Bronchial epithelial cell (primary cell): ENCODE measurements at regions not wholly inside any gene's neighbourhood (a gene's known extent, or its start where the extent isn't known, plus 50 kb on each side); places are given as distances from the start of the nearest gene placed in this dataset.

ENCODE experiments used
- DNase-seq: peaks from one replicate; pipeline ENCODE4 v3.0.0-alpha.2; 2010; ENCODE audit warnings: low read depth
- FAIRE-seq: peaks from 2 replicates; lab custom pipeline; 2011; peaks lifted over from hg19 to GRCh38; lab: Jason Lieb, UNC
- H3K27me3 ChIP-seq: 2 replicates; pipeline ENCODE4 v1.5.1; 2011; ENCODE audit warnings: low read length; ENCODE audit not compliant: control insufficient read depth, insufficient read depth
- H3K36me3 ChIP-seq: 2 replicates; pipeline ENCODE4 v1.5.1; 2011; ENCODE audit warnings: low read length; ENCODE audit not compliant: control insufficient read depth, insufficient read depth
- H3K4me3 ChIP-seq: 2 replicates; pipeline ENCODE4 v1.5.1; 2011; ENCODE audit warnings: mild to moderate bottlenecking, low read depth, low read length, control low read depth
- TF ChIP-seq, protein P1 (sequence below): IDR thresholded peaks from 2 replicates; pipeline ENCODE4 v1.5.1; 2011; ENCODE audit warnings: mild to moderate bottlenecking, moderate library complexity, low read length, control low read depth, inconsistent platforms; ENCODE audit not compliant: insufficient read depth, severe bottlenecking

DNA sequence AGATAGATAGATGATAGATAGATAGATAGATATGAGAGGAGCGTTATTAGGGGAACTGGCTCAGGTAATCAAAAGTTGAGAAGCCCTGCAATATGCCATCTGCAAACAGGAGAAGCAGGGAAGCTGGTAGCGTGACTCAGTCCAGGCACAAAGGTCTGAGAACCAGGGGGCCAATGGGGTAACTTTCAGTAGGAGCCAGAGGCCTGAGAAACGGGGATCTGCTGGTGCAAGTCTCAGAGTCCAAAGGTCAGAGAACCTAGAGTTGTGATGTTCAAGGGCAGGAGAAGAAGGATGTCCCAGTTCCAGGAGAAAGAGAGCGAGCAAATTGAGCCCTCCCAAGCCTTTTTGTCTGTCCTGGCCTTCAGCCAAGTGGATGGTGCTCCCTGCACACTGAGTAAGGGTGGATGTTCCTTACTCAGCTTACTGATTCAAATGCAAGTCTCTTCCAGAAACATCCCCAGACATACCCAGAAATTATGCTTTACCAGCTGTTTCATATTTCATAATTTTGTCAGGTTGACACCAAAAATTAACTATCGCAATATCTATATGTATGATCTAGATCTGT is 52.5 kb upstream of the SLC22A11 start:
- DNase-seq (no peak), FAIRE-seq (no peak)
- Histone ChIP-seq H3K27me3 (peaks cover 4% of the 10 kb centered on the region), H3K4me3 (no peak overlapping the region), H3K36me3 (no peaks in the 10 kb centered on the region)
- TF ChIP-seq, protein P1, sequence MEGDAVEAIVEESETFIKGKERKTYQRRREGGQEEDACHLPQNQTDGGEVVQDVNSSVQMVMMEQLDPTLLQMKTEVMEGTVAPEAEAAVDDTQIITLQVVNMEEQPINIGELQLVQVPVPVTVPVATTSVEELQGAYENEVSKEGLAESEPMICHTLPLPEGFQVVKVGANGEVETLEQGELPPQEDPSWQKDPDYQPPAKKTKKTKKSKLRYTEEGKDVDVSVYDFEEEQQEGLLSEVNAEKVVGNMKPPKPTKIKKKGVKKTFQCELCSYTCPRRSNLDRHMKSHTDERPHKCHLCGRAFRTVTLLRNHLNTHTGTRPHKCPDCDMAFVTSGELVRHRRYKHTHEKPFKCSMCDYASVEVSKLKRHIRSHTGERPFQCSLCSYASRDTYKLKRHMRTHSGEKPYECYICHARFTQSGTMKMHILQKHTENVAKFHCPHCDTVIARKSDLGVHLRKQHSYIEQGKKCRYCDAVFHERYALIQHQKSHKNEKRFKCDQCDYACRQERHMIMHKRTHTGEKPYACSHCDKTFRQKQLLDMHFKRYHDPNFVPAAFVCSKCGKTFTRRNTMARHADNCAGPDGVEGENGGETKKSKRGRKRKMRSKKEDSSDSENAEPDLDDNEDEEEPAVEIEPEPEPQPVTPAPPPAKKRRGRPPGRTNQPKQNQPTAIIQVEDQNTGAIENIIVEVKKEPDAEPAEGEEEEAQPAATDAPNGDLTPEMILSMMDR: no peak

DNA sequence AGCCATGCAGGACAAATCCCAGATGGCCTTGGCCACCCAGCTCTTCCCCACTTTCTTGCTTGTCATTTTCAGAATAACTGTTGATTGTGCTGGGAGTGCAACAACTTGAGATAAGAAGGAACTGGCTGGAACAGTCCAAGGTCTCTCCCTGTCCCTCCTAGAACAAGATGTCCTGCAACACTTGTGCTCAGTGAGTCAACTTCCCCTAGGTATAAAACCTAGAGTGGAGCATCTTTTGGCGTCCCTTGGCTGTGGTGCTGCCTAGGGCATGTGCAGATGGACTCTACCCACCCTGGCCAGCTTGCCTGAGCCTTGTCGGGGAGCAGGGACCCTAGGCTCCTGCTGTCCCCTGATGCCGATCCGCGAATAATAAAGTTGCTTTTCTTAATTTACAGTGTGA is 50.7 kb upstream of the SLC22A11 start:
- Histone ChIP-seq H3K4me3 (no peak overlapping the region), H3K36me3 (no peaks in the 10 kb centered on the region), H3K27me3 (peaks cover 4% of the 10 kb centered on the region)
- FAIRE-seq (no peak), DNase-seq (no peak)
- TF ChIP-seq, protein P1: no peak
